Activated T-cell treated with anti-CD3 and anti-CD28 coated beads for 24 hours (primary cell): ENCODE measurements at regions not wholly inside any gene's neighbourhood (a gene's known extent, or its start where the extent isn't known, plus 50 kb on each side); places are given as distances from the start of the nearest gene placed in this dataset.
"Not testable (repeated sequence)": the region's sequence is repeated elsewhere in the genome, so short reads cannot be mapped to it uniquely, and the experiment has no call there.

Experiments
- DNase-seq: peaks from one replicate; pipeline ENCODE4 v3.0.0-alpha.2; 2020; ENCODE audit warnings: low read depth

DNA sequence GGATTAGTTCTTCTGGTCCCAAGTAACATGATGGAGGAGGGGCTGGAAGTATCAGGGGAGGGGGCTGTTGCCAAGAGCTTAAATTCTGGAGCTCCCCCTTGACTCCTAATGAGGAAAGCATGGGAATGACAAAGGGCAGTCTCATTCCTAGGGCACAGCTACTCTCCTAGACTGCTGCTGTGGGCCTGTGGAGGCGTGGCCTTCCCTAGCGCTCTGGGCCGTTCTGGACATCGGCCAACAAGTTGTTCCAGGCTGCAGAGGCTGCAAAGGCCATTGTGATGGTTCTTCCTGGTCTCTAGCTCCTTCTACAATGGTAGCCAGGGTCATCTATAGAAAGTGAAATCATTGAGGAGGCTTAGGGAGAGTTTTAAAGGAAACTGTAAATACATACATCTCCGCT, 916.6 kb downstream of the DIAPH3 start:
- no peak for DNase-seq

DNA sequence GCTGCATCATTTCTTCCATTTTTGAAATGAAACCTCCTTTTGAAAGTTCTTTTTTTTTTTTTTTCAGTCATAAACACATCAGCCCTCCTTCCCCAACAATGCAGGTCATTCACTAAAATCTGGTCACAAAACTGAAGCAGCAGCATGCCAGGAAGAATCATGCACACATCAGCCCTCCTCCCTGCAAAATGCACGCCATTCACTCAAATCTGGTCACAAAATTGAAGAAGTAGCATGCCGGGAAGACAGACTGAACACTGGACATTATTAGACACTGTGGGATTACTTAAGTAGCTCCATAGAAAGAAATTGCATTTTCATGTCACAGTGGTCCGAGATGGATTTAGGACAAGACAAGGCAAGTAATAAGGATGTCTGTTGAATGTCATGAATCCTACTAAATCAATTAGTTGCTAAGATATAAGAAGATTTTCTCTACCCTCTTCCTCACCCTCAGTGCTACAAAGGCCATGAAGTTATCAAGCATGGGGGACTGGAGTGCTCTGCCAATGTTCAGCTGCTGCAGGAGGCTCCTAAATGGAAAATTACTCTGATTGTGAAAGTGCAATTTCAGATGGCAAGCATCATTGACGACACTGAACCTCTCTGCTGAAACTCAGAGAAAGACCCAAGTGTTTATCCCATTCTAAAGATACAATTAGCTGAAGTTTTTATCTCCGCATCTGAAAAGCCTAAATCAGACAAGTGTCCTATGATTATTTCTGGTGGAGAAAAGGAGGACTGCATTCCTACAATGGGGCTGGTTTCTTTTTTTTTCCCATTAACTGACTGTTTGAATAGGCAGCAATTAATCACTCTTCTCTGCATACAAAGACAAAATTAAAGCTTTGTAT, 913.2 kb downstream of the DIAPH3 start:
- DNase-seq, result no peak

DNA sequence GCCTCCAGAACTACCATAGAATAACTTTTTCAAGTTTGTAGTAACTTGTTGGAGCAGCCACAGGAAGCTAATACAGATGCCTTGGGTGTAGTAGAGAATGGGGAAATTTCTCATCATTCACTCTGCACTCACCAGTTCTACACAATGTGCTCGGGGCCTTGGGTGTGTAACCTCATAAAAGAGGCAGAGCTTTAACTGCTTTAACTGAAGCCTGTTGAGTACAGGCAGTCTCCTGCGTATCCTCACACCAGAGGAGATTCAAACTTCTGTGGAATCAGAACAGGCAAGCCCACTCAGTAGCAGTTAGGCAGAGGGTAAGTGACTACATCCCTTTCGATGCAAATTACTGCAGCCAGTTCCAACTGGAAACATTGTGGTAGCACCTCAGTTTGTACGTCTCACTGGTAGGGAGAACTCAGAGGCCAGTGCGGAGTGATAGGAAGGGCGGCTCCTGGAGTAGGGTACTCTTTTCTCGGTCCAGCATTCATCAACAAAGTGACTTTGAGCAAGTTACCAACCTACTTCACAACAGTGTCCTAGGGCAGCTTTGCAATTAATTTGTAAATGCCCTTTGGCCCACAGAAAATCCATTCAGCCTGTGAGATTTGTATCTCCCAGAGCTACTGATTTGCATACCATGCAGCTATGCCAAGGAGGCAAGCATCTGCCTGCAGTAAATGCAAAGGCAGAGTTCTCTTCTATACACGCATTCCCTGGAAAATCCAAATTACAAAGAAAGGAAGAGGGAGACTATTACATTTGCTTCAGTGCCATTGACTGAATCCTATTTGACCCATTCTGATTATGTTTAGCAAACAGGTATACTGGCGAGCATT, 904.3 kb downstream of the DIAPH3 start:
- DNase-seq, result no peak

DNA sequence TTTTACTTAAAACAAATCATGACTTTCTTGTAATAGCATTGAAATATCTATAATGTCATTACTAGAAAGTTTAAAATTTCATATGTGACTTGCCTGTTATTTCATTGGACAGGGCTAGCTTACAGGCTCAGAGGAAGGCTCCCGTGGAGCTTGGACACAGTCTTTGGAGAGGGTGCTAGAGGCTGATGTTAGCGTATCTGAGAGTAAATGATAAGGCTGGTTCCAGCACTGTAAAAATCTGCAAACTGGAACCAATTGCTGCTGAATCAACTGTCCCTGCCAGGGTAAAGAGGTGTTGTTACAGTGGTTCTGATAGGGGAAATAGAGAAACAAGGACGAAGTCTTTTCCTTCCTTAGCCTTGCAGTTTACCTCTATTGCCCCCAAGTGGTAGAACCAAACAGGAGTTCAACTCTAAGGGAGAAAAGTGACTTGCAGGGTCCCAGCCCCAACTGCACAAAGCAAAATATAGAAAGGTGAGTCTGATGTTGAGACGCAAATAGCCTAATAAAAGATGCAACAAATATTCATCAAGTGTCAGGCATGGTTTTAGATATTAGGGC, 901.7 kb downstream of the DIAPH3 start:
- DNase-seq, result no peak

DNA sequence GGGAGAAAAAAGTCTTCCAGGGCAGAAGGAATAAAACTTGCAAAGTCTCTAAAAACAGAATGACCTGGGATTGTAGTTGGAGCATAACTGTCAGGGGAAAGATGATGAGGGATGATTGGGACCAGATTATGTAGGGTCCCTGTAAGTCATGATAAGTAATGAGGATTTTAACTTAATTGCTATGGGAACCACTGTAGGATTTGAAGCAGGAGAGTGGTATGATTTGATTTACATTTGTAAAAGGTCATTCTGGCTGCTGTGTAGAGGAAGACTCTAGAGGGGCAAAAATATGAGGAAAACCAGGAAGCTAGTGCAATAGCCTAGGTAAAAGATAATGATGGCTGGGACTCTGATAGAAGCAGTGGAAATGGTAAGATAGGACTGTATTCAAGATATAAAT, 900.2 kb downstream of the DIAPH3 start:
- DNase-seq, result no peak

DNA sequence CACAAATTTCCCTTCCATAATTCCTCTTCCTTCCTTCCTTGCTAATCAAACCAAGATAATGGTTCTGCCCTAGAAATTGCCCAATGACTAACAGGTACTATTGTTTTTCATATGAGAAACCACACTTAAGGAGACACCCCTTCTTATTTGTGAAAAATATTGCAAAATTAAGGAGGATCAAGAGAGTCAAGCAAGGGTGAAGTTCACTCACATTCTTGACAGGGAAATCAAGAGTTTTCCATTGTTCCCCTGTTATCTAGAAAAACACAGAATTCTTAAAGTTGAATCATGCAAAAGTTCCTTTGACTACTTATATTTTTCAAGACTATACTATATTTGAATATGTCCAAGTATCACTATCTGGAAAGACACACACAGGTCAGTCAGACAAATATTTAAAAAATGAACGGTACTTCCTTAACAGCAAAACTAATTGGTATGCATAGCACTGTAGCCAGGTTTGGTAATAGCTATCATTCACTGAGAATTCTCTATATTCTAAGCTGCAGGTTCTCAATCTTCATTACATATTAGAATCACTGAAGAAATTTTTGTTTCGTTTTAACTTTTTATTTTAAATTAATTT, 897.2 kb downstream of the DIAPH3 start:
- DNase-seq, result no peak

DNA sequence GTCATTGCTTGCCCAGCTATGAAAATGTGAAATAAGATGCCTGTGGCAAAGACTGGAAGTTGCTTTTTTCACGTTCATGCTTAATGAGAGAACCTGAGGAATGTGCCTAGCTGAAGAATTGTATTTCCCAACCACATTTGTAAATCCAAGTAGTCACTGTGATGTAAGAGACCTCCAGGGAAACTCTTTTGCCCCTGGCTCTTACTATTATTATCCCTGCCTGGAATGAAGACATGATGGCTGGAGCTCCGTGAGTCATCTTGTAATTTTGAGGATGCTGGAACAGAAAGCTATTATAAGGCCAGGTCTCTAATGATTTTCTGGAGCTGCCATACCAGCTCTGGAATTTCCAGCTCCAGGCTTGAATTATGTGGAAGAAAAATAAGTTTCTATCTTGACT, 894.3 kb downstream of the DIAPH3 start:
- no peak for DNase-seq

DNA sequence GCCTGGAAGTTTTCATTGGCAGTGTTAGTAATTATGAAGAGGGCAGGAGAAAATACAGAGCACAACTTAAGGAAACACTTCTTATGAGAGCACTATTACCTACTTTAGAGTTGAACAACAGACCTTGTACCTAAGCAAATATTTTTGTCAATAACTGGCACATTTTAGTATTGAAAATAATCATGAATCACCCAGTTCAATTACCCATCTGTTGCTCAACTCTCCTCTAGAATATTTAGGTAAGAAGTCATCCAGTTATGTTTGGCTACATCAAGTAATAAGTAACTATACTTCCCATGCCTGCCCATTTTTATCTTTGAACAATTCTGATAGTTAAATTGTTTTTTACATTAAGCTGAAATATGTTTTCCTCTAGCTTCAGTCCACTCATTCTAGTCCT, 893.4 kb downstream of the DIAPH3 start:
- DNase-seq, result no peak

GRCh38 chr13:59274958-59275727, 888.6 kb downstream of the DIAPH3 start:
- DNase-seq, result no peak

DNA sequence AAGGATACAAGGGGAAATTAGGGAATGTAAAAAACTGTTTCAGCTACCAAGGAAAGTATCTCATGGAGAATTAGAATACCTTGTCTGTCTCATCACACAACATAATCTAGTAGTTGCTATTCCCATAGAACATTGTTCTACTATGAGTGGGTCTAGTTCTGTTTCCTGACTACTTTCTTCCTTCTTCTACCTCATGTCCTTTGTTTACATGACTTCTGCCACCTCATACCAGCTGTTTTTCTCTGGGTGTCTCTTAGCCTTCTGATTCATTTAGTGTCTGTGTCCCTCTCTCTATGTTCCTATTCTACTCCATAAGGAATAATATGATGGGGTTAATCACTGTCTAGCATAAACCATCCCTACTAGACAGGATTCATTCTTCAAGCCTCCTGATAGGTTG, 887.3 kb downstream of the DIAPH3 start:
- DNase-seq, result no peak

DNA sequence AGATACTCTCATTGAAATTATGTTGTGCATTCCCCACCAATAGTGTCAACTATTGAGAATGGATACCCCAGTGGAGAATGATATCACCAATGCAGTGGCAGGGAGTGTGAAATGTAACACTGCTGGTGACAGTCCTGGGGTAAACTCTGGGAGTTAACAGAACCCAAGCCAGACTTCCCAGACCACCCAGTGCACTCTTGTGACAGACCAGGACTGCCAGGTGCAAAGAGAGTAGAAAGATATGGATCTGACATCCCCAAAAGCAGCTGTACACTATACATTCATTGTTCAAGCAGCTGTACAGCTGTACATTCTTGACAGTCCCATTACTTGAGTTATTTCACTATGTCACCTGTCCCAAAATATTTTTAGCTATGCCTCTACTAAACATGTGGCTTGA, 886.6 kb downstream of the DIAPH3 start:
- no peak for DNase-seq

DNA sequence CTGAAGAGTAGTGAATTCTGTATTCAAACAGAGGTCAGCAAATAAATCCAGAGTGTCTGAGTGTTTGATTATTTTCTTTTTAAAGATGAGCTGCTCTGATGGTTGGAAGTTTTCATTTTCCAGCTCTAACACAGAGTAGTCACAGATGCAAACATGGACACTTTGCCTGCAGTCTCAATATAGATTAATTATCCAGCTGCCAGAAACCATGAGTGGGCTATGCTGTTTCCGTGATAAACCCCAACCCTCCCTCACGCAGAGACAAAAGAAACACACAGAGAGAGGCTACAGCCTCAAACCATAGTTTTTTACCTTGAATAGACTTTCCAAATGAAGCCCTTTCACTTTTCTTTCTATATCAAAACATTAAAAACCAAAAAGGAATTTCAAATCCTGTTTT, 884.7 kb downstream of the DIAPH3 start:
- DNase-seq, result no peak

DNA sequence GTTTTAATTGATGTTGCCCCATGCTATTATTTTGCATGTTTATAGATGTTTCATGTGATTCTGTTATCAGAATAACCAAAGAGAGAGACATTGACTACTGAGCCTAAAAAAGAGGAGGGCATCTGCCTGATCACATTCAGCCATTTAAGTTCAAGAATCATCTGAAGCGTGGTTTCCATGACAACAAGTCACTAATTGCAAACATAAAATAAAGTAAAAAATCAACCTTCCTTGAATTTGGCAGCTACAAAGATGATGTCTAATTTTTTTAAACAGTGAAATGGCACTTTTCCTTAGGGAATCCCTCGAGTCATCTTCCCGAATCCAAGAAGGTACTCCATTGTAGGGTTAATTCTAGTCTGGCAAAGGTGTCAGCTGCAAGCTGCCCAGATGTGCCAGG, 884.2 kb downstream of the DIAPH3 start:
- DNase-seq, result no peak

- DNase-seq, result no peak
These were observed 883.4 kb downstream of the DIAPH3 start for GRCh38 chr13:59280297-59280696.

- DNase-seq, result no peak
These were observed 882.3 kb downstream of the DIAPH3 start for GRCh38 chr13:59281453-59281852.

GRCh38 chr13:59292240-59292639, 871.5 kb downstream of the DIAPH3 start:
- not testable (repeated sequence) for DNase-seq

DNA sequence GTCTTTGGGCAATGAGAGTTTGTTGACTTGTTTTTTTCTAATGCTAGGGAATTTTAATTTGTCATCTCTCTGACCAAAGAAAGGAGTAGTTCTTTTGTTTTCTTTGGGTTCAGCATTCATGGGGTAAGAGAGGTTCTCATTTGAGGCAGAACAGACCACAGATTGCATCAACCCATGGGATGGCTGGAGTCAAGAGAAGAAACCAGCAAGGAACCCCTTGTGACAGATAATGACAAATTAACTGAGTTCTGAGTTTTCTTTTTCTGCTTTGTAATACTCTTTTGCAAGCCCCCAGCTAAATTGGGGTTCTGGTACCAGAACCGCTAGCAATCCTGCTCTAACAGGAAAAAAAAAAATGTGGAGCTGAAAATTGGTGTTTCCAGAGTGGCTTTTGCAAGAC, 864.1 kb downstream of the DIAPH3 start:
- no peak for DNase-seq

GRCh38 chr13:59300355-59301173, 863.2 kb downstream of the DIAPH3 start:
- DNase-seq, result no peak

- no peak for DNase-seq
These were observed 862.6 kb downstream of the DIAPH3 start for GRCh38 chr13:59301174-59301567.

DNA sequence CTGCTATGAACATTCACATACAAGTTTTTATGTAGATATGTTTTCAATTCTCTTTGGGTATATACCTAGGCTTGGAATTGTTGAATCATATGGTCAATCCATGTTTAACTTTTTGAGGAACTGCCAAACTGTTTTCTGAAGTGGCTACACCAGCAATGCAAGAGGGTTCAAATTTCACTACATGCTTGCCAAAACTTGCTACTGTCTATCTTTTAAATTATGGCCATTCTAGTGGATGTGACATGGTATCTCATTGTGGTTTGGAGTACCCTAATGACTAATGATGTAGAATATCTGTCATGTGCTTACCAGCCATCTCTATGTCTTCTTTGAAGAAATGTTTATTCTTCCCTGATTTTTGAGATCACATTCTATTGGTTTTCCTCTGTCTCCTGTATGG, 860.3 kb downstream of the DIAPH3 start:
- DNase-seq, result no peak

- no peak for DNase-seq
These were observed 859.1 kb downstream of the DIAPH3 start for GRCh38 chr13:59304596-59304995.
